Medulla oblongata (tissue), 1 donor: ENCODE measurements at regions not wholly inside any gene's neighbourhood (a gene's known extent, or its start where the extent isn't known, plus 50 kb on each side); places are given as distances from the start of the nearest gene placed in this dataset.
"Not testable (repeated sequence)": the region's sequence is repeated elsewhere in the genome, so short reads cannot be mapped to it uniquely, and the experiment has no call there.

Source experiments
- DNase-seq: peaks from one replicate; pipeline ENCODE4 v3.0.0-alpha.2; 2015; ENCODE audit errors: extremely low spot score

GRCh38 chr7:89771003-89771636 is 383.1 kb upstream of the STEAP1 start:
- no peak for DNase-seq

GRCh38 chr7:89772276-89772675 is 382.0 kb upstream of the STEAP1 start:
- no peak for DNase-seq

GRCh38 chr7:89773611-89774010 is 380.7 kb upstream of the STEAP1 start:
- no peak for DNase-seq

GRCh38 chr7:89775459-89775858 is 378.8 kb upstream of the STEAP1 start:
- no peak for DNase-seq

GRCh38 chr7:89776980-89777379 is 377.3 kb upstream of the STEAP1 start:
- no peak for DNase-seq

GRCh38 chr7:89777499-89777898 is 376.8 kb upstream of the STEAP1 start:
- DNase-seq: no peak

GRCh38 chr7:89780291-89780690 is 374.0 kb upstream of the STEAP1 start:
- DNase-seq: no peak

GRCh38 chr7:89796481-89796880 is 357.8 kb upstream of the STEAP1 start:
- DNase-seq: no peak

- DNase-seq: no peak
These were observed 356.2 kb upstream of the STEAP1 start for GRCh38 chr7:89797965-89798598.

- no peak for DNase-seq
These were observed 355.7 kb upstream of the STEAP1 start for GRCh38 chr7:89798599-89798996.

- no peak for DNase-seq
These were observed 353.5 kb upstream of the STEAP1 start for GRCh38 chr7:89800761-89801160.

GRCh38 chr7:89809291-89809690 is 345.0 kb upstream of the STEAP1 start:
- no peak for DNase-seq

- DNase-seq: no peak
These were observed 341.2 kb upstream of the STEAP1 start for GRCh38 chr7:89813081-89813480.

GRCh38 chr7:89826121-89826520 is 328.1 kb upstream of the STEAP1 start:
- DNase-seq: no peak

GRCh38 chr7:89826557-89826956 is 327.7 kb upstream of the STEAP1 start:
- DNase-seq: no peak

GRCh38 chr7:89837515-89837914 is 316.8 kb upstream of the STEAP1 start:
- peak; percentile 68 for DNase-seq

GRCh38 chr7:89839329-89839728 is 314.9 kb upstream of the STEAP1 start:
- DNase-seq: no peak

GRCh38 chr7:89845952-89846351 is 308.3 kb upstream of the STEAP1 start:
- no peak for DNase-seq

- DNase-seq: no peak
These were observed 305.2 kb upstream of the STEAP1 start for GRCh38 chr7:89849052-89849451.

- not testable (repeated sequence) for DNase-seq
These were observed 297.2 kb upstream of the STEAP1 start for GRCh38 chr7:89857053-89857452.

GRCh38 chr7:89857767-89858166 is 296.5 kb upstream of the STEAP1 start:
- DNase-seq: no peak

GRCh38 chr7:89887489-89887888 is 266.8 kb upstream of the STEAP1 start:
- DNase-seq: peak; percentile 32

GRCh38 chr7:89908736-89909135 is 245.5 kb upstream of the STEAP1 start:
- no peak for DNase-seq

GRCh38 chr7:89914711-89915110 is 239.6 kb upstream of the STEAP1 start:
- no peak for DNase-seq
